CD4-positive, alpha-beta T cell (primary cell): ENCODE measurements at regions not wholly inside any gene's neighbourhood (a gene's known extent, or its start where the extent isn't known, plus 50 kb on each side); places are given as distances from the start of the nearest gene placed in this dataset.

Source experiments
- ATAC-seq: fragments of 200-7000 bp; cut with Tn5 transposase; one replicate; pipeline ENCODE4 v1.10.0; 2022; ENCODE audit warnings: mild to moderate bottlenecking; ENCODE audit not compliant: poor library complexity
- CTCF ChIA-PET: fragments of 350-600 bp; sonication (Branson Sonifier 250); formaldehyde crosslinking; loops from one replicate; lab custom pipeline; 2021; ENCODE audit warnings: antibody characterized with exemption, inconsistent platforms; lab: Charles Lee
- POLR2A ChIA-PET: fragments of 350-600 bp; sonication (Branson Sonifier 250); formaldehyde crosslinking; loops from one replicate; lab custom pipeline; 2021; ENCODE audit warnings: antibody characterized with exemption, inconsistent platforms; lab: Charles Lee
- DNase-seq, 14 experiments: peaks; one replicate each; pipeline ENCODE4 v3.0.0-alpha.2; 2013 to 2020; ENCODE audit warnings: mixed read lengths in 2 of 14
- H3K27ac ChIP-seq, 2 donors: one replicate each; pipeline versions ENCODE4 v1.5.1 to v1.7.0; 2013; ENCODE audit warnings: low read length in 2 of 2, low read depth in 1 of 2, mild to moderate bottlenecking in 1 of 2
- H3K27me3 ChIP-seq, 2 experiments: 1 replicate in 1 of 2; 2 replicates in 1 of 2; pipeline versions ENCODE4 v1.6.1 to v1.7.0; 2013; ENCODE audit warnings: low read length in 2 of 2, control low read depth in 1 of 2, mild to moderate bottlenecking in 1 of 2, moderate library complexity in 1 of 2; ENCODE audit not compliant: insufficient read depth in 2 of 2, control insufficient read depth in 1 of 2
- H3K36me3 ChIP-seq: one replicate; pipeline ENCODE4 v1.6.1; 2013; ENCODE audit warnings: low read length, control low read depth; ENCODE audit not compliant: insufficient read depth
- H3K4me1 ChIP-seq: one replicate; pipeline ENCODE4 v1.6.1; 2013; ENCODE audit warnings: low read length, control low read depth; ENCODE audit not compliant: insufficient read depth
- H3K4me3 ChIP-seq: one replicate; pipeline ENCODE4 v1.5.1; 2013; ENCODE audit warnings: mild to moderate bottlenecking, low read length, moderate library complexity
- H3K9me3 ChIP-seq, 2 experiments: 1 replicate in 1 of 2; 2 replicates in 1 of 2; pipeline versions ENCODE4 v1.6.1 to v1.7.0; 2013; ENCODE audit warnings: low read length in 2 of 2, mild to moderate bottlenecking in 2 of 2, control low read depth in 1 of 2, moderate library complexity in 1 of 2; ENCODE audit not compliant: control insufficient read depth in 1 of 2, insufficient read depth in 1 of 2
- H3K27ac Mint-ChIP-seq: one replicate; pipeline ENCODE4 v1.8.0; 2020; ENCODE audit warnings: mixed read lengths
- H3K27me3 Mint-ChIP-seq: one replicate; pipeline ENCODE4 v1.8.0; 2021; ENCODE audit warnings: mixed read lengths
- H3K36me3 Mint-ChIP-seq: one replicate; pipeline ENCODE4 v1.8.0; 2021; ENCODE audit warnings: low read depth, mixed read lengths
- H3K4me1 Mint-ChIP-seq: one replicate; pipeline ENCODE4 v1.8.0; 2021; ENCODE audit warnings: low read depth, mixed read lengths
- H3K4me3 Mint-ChIP-seq: one replicate; pipeline ENCODE4 v1.8.0; 2020; ENCODE audit warnings: mild to moderate bottlenecking, mixed read lengths
- H3K9me3 Mint-ChIP-seq: one replicate; pipeline ENCODE4 v1.8.0; 2020; ENCODE audit warnings: mixed read lengths
- intact Hi-C, 2 experiments: fragments of 100-400 bp; cut with DNase I in 1 of 2; cut with micrococcal nuclease in 1 of 2; formaldehyde crosslinking; loops; one replicate each; pipeline versions ENCODE4 v1.15.1 to v1.9.0; 2023 to 2025; cut with DNase I, micrococcal nuclease
- TF ChIP-seq, protein P1 (sequence below): fragments of 200-600 bp; IDR thresholded peaks from one replicate; pipeline ENCODE4 v1.8.0; 2022; ENCODE audit warnings: antibody characterized with exemption, mild to moderate bottlenecking

DNA sequence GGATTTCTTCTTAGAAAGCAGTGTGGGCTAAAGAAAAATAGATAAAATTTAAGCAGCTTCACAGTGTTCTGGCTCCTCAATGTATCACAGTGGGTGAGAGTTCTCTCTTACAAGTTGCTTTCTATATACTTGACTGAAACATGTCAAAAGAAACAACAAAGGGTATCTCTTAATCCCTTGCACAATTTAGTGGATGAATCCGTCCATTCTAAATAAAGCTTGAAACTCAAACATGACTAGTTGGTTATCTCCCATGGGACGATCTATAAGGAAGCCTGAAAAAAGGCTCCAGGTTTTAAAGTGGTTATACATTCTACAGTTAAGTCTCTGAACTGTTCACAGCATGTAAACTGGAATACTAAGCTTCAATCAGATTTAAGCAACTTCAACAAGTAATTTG, 993.1 kb upstream of the CNTN5 start:
- CTCF ChIA-PET, result no interaction called here

DNA sequence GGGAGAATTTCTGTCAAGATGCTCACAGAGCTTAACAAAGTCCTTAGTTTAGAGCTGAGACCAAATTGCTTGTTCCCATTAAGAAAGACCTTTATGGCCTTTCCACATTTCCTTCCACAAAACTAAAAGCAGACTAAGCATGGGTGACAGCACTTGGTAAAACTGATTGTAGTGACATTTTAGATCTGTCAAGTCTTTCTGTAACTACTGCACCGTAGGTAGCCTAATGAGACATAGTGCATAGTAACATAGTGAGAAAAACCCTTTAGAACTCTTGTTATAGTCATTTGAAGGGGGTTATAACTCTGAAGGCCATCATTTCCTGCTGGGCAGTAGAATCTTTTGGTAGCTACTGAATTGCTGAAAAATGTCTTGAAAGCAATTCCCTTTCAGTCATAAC, 990.9 kb upstream of the CNTN5 start:
- Mint-ChIP-seq H3K4me1 (no peaks in the 10 kb centered on the region), H3K9me3 (peaks cover 9% of the 10 kb centered on the region), H3K36me3 (no peaks in the 10 kb centered on the region), H3K27me3 (no peaks in the 10 kb centered on the region), H3K4me3 (no peak overlapping the region), H3K27ac (no peak overlapping the region)
- H3K27me3 ChIP-seq, result no peaks in the 10 kb centered on the region
- H3K9me3 ChIP-seq, result no peaks in the 10 kb centered on the region
- no peak overlapping the region for H3K4me3 ChIP-seq
- POLR2A ChIA-PET, result no interaction called here
- no peaks in the 10 kb centered on the region for H3K36me3 ChIP-seq
- H3K27ac ChIP-seq, result no peak overlapping the region
- CTCF ChIA-PET, result no interaction called here
- TF ChIP-seq, protein P1, sequence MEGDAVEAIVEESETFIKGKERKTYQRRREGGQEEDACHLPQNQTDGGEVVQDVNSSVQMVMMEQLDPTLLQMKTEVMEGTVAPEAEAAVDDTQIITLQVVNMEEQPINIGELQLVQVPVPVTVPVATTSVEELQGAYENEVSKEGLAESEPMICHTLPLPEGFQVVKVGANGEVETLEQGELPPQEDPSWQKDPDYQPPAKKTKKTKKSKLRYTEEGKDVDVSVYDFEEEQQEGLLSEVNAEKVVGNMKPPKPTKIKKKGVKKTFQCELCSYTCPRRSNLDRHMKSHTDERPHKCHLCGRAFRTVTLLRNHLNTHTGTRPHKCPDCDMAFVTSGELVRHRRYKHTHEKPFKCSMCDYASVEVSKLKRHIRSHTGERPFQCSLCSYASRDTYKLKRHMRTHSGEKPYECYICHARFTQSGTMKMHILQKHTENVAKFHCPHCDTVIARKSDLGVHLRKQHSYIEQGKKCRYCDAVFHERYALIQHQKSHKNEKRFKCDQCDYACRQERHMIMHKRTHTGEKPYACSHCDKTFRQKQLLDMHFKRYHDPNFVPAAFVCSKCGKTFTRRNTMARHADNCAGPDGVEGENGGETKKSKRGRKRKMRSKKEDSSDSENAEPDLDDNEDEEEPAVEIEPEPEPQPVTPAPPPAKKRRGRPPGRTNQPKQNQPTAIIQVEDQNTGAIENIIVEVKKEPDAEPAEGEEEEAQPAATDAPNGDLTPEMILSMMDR, result no peak
- no peaks in the 10 kb centered on the region for H3K4me1 ChIP-seq
- DNase-seq, result no peak
- intact Hi-C loops, result no loop called here
- ATAC-seq, result no peak

More for the DNA sequence above, 993.1 kb upstream of the CNTN5 start:
- H3K27ac ChIP-seq, result no peak overlapping the region
- no peaks in the 10 kb centered on the region for H3K27me3 ChIP-seq
- TF ChIP-seq, protein P1, result no peak
- H3K27me3 Mint-ChIP-seq, result no peaks in the 10 kb centered on the region
- H3K4me3 Mint-ChIP-seq, result no peak overlapping the region
- ATAC-seq (no peak), DNase-seq (no peak)
- intact Hi-C loops, result no loop called here
- no peaks in the 10 kb centered on the region for H3K4me1 ChIP-seq
- H3K4me1 Mint-ChIP-seq, result no peaks in the 10 kb centered on the region
- H3K27ac Mint-ChIP-seq, result no peak overlapping the region
- POLR2A ChIA-PET, result no interaction called here
- no peaks in the 10 kb centered on the region for H3K9me3 ChIP-seq
- H3K9me3 Mint-ChIP-seq, result peaks cover 8% of the 10 kb centered on the region
- H3K36me3 Mint-ChIP-seq, result no peaks in the 10 kb centered on the region
- no peaks in the 10 kb centered on the region for H3K36me3 ChIP-seq
- H3K4me3 ChIP-seq, result no peak overlapping the region

DNA sequence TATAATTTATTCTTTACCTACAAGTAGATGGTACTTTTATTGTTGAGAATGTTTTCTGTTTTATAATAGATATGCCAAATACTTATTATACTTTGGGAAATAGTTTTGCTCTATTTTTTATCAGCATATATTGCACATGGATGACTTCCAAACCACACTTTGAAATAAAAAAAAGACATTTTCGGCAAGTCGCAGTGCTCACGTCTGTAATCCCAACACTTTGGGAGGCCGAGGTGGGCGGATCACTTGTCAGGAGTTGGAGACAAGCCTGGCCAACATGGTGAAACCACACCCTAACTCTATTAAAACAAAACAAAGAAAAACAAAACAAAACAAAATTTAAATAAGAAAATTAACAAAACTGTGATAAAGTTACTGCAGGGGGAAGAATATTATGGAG, 983.9 kb upstream of the CNTN5 start:
- ATAC-seq (no peak), DNase-seq (no peak)
- Mint-ChIP-seq H3K9me3 (peaks cover 17% of the 10 kb centered on the region), H3K4me3 (no peak overlapping the region), H3K36me3 (no peaks in the 10 kb centered on the region), H3K4me1 (no peaks in the 10 kb centered on the region), H3K27me3 (no peaks in the 10 kb centered on the region), H3K27ac (no peak overlapping the region)
- CTCF ChIA-PET, result no interaction called here
- H3K27me3 ChIP-seq, result no peaks in the 10 kb centered on the region
- POLR2A ChIA-PET, result no interaction called here
- intact Hi-C loops, result no loop called here
- no peaks in the 10 kb centered on the region for H3K4me1 ChIP-seq
- H3K36me3 ChIP-seq, result no peaks in the 10 kb centered on the region
- H3K4me3 ChIP-seq, result no peak overlapping the region
- peaks cover 0 to 7% of the 10 kb centered on the region in 2 experiments for H3K9me3 ChIP-seq
- H3K27ac ChIP-seq, result no peak overlapping the region
- TF ChIP-seq, protein P1, result no peak
